UCSD-AML1 (cell line): ENCODE measurements at regions not wholly inside any gene's neighbourhood (a gene's known extent, or its start where the extent isn't known, plus 50 kb on each side); places are given as distances from the start of the nearest gene placed in this dataset.
"Not testable (repeated sequence)": the region's sequence is repeated elsewhere in the genome, so short reads cannot be mapped to it uniquely, and the experiment has no call there.

Source experiments
- DNase-seq: peaks from one replicate; lab custom pipeline; 2025; ENCODE audit not compliant: unreplicated experiment; lab: John Stamatoyannopoulos, UW

DNA sequence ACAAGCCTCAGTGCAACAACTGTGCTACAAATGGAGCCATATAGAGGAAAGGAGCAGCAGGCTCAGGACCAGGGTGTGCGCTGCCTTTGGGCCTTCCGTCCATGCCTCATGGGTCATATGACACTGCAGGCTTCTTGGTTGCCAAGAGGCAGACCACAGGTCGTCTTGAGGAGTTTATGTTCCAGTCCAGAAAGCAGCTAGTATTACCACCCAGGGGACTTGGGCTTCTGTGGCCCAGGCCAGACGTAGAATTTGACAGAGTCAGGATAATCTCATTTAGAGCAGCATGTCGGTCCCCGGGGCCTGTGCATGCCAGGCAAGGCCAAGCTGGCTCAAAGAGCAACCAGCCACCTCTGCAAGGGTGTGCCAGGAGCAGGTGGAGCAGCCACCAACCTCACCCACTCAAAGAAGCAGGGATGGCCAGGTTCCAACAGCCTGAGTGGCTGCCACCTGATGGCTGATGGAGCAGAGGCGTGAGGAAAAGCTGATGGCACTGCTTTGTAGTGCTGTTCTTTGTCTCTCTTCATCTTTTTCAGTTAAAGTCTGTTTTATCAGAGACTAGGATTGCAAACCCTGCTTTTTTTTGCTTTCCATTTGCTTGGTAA lies 109.1 kb downstream of the CCDC74A start:
- not testable (repeated sequence) for DNase-seq

DNA sequence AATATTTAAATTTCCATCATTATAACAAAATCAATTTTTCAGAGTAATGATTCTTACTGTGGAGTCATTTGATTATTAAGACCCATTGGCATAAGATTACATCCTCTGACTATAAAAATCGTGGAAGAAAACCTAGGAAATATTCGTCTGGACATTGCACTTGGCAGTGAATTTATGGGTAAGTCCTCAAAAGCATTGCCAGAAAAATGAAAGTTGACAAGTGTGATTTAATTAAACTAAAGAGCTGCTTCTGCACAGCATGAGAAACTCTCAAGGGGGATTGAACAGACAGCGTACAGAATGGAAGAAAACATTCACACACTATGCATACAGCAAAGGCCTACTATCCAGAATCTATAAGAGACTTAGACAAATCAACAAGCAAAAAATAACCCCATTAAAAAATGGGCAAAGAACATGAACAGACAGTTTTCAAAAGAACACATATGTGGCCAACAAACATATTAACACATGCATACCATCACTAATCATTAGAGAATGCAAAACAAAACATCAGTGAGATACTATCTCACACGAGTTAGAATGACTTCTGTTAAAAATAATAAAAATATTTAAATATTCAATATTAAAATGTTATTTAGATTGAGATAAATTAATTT lies 111.4 kb downstream of the CCDC74A start:
- not testable (repeated sequence) for DNase-seq

DNA sequence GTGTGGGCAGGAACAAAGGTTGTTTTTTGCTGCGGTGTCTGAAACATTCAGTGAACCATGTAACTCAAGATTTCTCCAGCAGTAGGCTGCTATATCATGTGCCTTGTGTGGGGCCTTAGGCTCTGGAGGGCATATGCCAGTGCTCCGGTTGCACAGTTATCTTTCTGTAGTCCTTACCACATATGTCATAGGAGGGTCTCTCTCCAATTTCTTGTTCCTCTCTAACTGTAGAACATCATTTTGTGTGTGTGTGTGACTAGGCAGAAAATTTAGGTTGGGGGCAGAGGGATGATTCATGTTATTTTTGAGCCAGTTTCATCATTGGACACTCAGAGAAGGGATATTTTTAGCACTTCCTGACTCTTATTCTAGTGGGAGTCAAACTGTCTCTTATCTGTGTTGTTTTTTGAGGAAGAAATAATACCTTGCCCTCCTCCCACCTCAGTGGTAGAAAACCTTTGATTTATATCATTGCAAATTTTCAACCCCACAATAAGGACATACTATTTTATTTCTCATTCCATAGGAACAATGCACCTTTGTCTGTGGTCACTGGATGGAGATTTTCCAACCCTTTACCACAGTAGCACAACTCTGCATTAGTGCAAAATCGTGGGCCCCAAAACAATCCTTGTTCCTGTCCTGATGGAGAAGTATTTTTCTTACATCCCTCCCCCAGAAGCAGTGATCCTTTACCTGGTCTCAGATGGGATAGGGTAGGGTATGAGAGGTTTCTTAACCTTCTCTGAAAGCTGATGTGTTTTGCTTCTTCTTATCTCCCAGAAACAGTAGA lies 113.9 kb downstream of the CCDC74A start:
- DNase-seq = no peak

DNA sequence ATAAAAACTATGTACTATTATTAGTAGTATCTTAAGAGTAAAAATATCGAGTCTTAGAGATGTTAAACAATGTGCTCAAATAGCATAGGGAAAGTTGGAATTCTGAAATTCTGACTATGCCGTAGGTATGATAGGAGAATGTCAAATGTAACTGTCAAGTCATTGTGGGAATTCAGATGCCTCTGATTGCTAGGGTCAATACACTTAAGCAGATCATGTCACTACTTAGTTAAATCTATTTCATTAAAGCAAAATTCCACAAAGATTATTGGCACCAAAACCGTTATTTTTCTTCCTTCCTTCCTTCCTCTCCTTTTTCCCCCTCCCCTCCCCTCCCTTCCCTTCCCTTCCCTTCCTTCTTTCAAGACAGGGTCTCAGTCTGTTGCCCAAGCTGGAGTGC lies 115.5 kb downstream of the CCDC74A start:
- not testable (repeated sequence) for DNase-seq

DNA sequence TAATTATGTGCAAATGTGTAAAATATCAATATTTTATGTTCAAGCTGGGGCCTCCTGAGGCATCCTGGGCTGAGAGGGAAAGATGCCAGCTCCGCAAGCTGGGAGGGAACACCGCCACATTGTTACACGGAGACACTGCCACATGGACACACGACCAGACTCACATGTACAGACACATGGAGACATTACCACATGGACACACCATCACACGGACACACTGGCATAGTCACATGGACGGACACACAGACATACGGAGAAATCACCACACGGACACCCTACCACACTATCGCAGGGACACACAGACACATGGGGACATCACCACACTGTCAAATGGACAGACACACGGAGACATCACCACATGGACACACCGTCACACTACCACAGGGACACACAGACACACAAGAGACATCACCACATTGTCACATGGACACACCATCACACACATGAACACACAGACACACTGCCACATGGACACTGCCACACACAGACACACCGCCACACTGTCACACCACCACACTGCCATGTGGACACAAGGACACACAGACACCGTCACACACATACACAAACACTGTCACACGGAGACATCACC lies 117.6 kb downstream of the CCDC74A start:
- DNase-seq = no peak

DNA sequence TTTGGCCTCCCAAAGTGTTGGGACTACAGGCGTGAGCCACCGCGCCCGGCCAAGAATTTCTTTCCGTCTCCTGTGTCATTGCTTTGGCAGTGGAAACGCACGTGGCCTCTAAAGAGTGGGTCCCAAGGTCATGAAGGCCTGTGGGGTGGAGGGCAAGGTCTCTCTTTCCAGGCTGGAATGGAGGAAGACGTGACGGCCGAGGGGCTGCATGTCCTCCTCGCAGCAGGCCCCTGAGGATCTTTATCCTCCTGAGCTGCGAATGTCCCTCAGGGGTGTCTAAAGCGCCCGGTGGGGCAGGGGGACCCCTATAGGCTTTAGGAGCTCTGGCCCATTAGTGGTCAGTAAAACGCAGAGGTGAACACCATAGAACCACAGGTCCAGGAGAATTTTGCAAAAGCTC lies 118.5 kb downstream of the CCDC74A start:
- DNase-seq = not testable (repeated sequence)

DNA sequence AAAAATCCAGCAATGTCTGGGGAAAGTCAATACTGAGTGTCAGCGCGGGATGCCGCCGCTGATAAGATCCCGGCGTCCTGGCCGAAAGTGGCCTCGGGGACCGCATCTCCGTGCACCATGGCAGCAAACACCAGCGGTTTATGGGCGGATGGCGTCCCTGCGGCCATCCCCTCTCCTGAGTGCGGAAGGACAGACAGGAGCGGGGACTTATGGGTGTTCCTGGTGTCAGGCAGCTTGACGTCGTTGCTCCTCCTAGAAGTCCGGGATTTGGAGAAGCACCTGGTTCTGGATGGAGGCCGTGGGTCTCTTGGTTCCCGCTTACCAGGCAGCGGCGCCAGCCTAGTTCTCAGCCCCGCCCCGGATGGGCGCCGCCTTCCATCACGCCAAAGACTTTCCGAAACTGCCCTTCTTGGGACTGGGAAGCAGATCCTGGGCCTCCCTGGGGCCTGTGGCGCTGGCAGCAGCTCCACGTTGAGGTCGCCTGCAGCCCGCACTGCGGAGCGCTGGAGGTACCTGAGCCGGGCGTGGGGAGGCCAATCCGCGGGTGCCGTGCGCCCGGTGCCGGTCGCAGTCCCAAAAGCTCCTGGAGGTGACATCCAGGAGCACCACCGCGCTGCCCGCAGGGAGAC lies 119.1 kb downstream of the CCDC74A start:
- no peak for DNase-seq

DNA sequence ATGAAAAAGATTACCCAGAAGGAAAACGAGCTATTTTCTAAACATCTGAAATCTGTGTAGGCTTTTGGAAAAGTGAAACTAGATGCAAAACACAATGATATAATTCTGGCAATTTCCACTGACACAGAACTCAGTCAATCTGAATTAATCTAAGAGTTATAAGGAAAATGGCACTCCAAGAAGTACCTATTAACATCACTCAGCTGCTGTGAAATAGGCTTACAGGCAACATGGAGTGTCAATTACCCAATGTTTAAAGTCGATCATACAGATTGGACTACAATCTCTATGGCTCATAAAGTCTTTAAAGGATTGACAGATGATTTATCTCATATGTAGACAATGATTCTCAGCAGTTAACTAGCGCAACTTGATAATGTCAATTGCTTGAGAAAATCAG lies 120.9 kb downstream of the CCDC74A start:
- not testable (repeated sequence) for DNase-seq

DNA sequence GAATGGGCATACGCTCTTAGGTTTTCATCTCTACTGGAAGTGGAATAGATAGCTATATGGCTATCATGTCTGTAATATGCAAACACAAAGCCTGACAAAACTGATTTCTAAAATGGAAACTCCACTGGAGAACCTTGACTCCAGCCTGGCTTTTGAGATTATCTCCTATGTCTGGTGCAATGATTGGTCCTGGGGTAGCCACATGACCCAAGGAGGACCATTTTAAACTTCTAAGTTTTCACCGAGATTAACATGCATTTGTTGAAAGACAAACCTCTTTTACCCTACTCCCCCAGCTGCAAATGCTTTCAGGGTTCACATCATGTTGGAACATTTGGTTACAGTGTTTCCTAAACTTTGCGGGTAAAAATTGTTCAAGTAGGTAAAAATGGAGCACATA lies 124.6 kb downstream of the CCDC74A start:
- DNase-seq = not testable (repeated sequence)

DNA sequence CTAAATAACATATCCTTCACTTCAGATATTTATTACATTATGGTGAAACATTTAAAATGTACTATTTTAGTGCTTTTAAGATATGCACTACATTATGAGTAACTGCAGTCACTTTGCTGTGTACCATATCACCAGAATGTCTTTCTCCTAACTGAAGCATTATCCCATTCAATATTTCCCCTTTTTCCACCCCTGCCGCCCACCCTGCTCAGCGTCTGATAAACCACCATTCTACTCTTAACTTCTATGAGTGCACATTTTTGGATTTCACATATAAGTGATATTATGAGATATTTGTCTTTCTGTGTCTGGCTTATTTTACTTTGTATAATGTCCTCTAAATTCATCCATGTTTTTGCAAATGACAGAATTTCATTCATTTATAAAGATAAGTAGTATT lies 126.4 kb downstream of the CCDC74A start:
- DNase-seq = not testable (repeated sequence)

DNA sequence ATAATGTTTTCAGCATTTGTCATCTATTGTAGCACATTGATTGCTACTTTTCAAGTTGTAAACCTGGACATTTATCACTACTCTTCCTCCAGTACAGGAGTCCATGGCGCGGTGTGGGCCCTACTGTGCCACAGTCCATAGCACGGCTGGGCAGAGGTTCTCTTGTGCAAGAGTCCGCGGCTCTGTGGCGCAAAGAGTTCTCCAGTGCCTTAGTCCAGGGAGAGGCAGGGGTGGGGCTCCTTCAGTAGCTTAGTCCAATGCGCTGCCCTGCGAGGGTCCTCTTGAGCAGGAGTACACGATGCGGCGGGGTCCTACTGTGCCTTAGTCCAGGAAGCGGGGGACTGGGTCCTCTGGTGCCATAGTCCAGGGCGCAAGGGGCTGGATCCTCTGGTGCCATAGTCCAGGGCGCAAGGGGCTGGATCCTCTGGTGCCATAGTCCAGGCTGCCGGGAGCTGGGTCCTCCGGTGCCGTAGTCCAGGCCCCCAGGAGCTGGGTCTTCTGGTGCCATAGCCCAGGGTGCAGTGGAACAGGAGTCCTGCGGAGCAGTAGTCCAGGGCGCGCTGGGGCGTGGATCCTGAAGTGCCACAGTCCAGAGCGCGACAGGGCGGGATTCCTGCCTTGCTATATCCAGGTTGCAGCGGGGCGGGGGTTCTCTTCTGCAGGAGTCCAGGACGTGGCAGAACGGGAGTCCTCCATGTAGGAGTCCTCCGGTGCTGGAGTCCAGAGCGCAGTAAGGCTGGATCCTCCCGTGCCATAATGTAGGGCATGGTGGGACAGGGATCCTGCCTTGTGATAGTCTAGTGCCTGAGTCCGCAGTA lies 129.3 kb downstream of the CCDC74A start:
- no peak for DNase-seq

DNA sequence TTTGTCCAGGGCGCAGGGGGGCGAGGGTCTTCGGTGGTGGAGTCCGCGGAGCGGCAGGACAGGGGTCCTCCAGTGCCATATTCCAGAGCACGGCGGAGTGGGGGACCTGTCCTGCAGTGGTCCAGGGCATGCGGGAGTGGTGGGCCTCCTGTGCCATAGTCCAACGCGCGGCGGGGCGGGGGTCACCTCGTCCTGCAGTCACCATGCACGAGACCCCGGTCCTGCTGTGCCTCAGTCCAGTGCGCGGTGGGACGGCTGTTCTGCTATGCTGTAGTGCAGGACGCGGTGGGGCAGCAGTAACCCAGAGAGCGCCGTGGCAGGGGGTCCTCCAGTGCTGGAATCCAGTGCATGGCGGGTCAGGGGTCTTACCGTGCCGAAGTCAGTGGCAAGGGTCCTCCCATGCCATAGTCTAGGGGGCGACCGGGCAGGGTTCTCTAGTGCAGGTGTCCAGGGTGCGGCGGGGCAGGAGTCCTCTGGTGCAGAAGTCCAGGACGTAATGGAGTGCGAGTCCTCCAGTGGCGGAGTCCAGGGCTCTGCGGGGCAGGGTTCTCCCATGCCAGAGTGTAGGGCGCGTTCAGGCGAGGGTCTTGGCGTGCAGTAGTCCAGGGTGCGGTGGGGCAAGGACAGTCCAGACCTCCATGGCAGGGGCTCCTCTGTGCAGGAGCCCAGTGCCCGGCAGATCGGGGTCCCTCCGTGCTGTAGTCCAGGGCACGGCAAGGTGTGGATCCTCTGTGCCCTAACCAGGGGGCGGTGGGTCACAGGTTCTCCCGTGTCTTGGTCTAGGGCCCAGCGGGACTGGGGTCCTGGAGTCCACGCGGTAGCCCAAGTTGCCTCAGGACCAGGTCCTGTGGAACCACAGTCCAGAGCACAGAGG lies 130.4 kb downstream of the CCDC74A start:
- no peak for DNase-seq

DNA sequence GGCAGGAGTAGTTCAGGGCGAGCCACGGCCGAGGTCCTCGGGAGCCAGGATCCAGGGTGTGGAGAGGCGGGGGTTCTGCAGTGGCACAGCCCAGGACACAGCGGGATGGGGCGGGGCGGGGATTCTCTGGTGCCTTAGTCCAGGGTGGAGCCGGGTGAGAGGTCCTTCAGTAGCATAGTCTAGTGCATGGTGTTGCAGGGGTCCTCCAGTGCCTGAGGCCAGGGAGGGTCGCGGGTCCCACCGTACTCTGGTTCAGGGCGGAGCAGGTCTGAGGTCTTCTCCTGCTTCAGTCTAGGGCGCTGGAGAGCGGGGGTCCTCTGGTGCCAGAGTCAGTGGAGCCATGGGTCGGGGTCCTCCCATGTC lies 131.1 kb downstream of the CCDC74A start:
- no peak for DNase-seq

DNA sequence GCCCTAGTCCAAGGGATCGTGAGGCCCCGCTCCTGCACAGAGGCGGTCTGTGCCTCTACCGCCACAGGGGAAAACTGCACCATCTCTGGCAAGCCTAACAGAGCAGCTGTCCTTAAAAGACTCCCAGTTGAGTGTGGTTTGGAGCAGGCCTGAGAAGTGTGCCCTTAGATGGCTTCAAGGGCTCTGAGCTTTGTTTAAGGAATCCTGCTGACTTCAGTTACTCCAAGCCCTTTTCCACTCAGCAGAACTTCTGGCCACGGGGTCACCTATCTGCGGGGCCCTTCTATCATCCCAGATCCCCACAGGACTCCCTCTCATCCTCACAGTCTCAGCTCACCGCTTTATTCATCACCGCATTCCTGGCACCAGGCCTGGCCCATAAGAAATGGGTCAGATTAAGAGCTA lies 131.5 kb downstream of the CCDC74A start:
- no peak for DNase-seq

DNA sequence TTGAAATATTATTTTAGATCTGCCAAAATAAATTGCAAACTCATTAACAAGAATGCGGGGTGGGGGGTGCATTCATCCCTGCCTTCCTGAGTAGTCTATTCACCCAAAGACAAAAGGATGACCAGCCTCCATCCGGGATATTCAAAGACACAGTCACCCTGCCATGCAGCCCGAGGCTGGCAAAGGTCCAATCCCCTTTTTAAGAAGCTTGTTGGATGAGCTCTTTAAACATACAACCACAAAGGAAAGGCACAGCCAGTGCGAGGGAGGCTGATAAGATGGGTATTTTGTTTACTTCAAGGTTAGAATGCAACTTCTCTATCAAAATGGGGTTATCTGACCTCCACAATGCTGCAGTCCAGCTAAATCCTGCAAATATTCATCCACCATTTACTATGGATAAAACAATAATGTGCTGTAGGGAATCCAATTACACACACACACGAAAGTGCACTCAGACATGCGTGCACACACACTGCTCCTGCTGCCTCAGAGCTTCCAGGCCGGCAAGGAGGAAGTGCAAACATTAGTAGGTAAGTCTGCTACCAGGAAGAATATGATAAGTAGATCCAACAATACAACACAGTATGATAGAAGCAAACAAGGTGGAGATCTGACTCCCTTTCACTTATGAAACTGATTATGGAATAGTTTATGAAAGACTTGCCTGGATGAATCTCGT lies 133.6 kb downstream of the CCDC74A start:
- DNase-seq = not testable (repeated sequence)

DNA sequence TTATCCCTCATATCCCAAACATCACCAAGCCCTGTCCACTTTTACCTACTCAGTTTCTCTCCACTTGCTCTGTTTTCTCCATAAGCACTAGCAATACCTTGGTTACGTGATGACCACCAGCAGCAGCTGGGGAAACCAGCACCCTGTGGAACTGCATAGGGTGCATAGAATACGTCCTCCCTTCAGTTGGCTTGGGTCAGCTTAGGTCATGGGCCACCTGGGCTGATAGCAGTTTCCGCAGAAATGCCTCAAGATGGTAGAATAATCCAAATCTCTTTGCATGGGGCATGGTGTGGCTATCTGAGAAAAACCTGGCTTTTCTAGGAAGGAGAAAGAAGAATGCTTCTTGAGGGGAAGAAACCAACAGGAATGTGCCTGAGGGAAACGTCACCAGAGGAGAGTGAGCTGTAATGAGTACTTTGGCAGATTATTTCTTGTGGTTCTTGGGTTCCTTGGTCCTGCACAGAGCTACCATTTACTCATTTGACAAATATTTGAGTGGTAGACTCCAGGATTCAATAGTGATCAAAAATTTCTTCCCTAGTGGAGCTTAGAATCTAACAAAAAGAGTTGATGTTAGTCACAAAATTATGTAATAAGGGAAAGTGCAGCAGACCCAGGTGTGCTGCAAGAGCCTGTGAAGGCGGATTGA lies 134.3 kb downstream of the CCDC74A start:
- DNase-seq = not testable (repeated sequence)

DNA sequence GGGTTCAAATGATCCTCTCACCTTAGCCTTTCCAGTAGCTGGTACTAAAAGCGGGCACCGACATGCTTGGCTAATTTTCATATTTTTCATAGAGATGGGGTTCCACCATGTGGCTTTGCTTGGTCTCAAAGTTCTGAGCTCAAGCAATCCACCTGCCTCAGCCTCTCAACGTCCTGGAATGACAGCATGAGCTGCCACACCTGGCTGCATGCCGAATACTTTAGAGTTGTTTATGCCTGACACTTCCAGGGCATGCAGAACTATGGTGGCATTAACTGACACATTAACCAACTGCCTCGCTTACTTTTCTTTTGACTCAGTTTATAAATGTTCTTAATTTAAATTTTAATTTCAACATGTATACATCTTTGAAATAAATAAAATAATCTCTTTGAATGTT lies 135.8 kb downstream of the CCDC74A start:
- DNase-seq = not testable (repeated sequence)

DNA sequence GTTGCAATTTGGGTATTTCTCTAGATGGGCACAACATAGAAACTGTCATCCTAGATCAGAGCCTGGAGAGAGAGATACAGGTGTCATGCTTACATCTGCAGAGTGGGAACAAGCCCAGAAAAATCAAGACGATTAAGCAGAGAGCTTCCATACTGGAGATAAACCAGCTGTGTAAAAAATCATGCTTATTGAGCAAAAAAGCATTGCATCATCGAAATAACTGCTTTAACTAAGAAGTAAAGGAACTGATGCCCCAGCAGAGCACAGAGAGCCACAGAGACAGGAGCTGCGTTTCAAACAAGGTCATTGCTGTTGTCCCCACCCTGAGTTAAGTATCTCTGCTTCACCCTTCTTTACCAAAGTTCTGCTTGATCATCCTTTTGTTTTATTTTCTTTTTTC lies 138.0 kb downstream of the CCDC74A start:
- DNase-seq = not testable (repeated sequence)
